DND-41 (cell line): ENCODE measurements at regions not wholly inside any gene's neighbourhood (a gene's known extent, or its start where the extent isn't known, plus 50 kb on each side); places are given as distances from the start of the nearest gene placed in this dataset.

Experiments
- EZH2 ChIP-seq: IDR thresholded peaks from 3 replicates; pipeline ENCODE4 v1.6.1; 2012; ENCODE audit warnings: borderline replicate concordance, low read depth, mild to moderate bottlenecking, moderate library complexity, low read length, inconsistent platforms; ENCODE audit not compliant: severe bottlenecking
- TF ChIP-seq, protein P1 (sequence below): IDR thresholded peaks from 2 replicates; pipeline ENCODE4 v1.5.1; 2012; ENCODE audit warnings: borderline replicate concordance, low read length, moderate library complexity, mild to moderate bottlenecking; ENCODE audit not compliant: poor library complexity, severe bottlenecking; ENCODE audit errors: extremely low read depth

DNA sequence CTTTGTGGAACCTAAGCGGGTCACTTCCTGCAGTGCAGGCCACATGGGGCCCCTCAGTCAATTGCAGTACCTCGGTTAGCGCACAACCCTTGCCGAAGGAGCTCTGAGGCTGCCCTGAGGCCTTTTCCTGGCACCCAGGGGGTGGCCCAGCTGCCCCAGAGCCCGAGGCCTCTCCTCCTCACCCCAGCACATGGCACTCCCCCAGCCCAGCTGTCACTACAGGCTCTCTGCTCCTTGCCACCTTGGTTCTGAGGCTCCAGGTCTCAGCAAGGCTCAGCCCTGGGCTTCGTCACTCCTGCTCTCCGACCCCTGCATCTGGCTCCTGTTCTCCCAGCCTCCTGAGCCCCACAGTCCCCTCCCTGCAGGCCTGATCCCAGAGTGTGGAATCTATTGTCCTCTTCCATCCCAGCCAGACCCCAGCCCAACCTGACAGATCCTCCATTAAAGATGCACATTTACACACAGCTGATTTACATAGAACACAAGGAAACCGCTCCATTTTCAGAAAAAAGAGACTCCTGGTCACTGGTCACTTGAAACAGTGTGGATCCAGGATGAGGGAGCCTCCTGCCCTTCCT is 192.8 kb upstream of the POU3F1 start:
- TF ChIP-seq, protein P1, sequence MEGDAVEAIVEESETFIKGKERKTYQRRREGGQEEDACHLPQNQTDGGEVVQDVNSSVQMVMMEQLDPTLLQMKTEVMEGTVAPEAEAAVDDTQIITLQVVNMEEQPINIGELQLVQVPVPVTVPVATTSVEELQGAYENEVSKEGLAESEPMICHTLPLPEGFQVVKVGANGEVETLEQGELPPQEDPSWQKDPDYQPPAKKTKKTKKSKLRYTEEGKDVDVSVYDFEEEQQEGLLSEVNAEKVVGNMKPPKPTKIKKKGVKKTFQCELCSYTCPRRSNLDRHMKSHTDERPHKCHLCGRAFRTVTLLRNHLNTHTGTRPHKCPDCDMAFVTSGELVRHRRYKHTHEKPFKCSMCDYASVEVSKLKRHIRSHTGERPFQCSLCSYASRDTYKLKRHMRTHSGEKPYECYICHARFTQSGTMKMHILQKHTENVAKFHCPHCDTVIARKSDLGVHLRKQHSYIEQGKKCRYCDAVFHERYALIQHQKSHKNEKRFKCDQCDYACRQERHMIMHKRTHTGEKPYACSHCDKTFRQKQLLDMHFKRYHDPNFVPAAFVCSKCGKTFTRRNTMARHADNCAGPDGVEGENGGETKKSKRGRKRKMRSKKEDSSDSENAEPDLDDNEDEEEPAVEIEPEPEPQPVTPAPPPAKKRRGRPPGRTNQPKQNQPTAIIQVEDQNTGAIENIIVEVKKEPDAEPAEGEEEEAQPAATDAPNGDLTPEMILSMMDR: no peak
- no peak for TF ChIP-seq EZH2
